ENCODE measurements at regions not wholly inside any gene's neighbourhood (a gene's known extent, or its start where the extent isn't known, plus 50 kb on each side); places are given as distances from the start of the nearest gene placed in this dataset.

DNA sequence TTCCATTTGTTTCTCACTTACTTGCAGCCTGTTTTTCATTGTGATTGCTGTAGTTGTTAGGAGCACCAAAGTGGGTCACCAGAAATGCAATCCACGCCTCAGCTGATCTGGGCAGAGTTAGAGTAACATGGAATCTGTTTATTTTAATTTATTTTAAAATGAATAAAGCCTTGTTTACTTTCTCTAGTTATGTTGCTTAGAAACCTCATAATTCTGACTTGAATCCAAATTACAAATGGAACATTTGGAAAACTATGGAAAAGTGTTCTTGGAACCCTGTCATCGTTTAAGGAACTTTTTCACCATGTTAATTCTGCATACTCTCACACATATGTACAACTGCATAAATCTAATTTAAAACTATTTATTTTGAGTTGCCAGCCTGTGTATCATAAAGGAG lies 92.2 kb upstream of the DAAM1 start:
- no peak for TF ChIP-seq YY1 (IDR thresholded peaks at IDR 0.05; ENCODE audit: insufficient read depth, insufficient read length)
- TF ChIP-seq SUZ12 (IDR thresholded peaks at IDR 0.05; ENCODE audit: extremely low read depth, insufficient read depth, insufficient read length) = no peak

Data from NT2/D1 (cell line).